ENCODE measurements at regions not wholly inside any gene's neighbourhood (a gene's known extent, or its start where the extent isn't known, plus 50 kb on each side); places are given as distances from the start of the nearest gene placed in this dataset.

DNA sequence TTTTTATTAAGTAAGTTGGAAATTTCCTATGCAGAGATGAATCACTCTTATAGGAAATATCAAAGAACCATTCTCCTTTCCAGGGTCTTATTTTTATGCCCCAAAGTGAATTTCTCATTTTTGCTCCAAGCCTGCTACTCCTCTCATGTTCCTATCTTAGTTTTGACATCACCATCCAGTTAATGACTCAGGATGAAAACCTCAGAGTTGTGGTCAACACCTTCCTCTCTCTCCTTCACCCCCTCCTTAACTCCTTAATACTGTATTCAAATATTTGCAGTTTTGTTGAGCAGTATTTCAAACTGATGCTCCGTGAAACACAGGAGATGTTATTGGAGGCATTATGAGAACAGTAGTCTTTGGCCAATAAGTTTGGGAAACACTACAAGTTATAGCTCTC lies 64.1 kb downstream of the NRN1 start:
- Histone ChIP-seq H3K27me3 (ENCODE audit: insufficient read depth, low read length) (no peaks in the 10 kb centered on the region), H4K20me1 (ENCODE audit: insufficient read depth, low read length) (peaks cover 4% of the 10 kb centered on the region), H3K36me3 (ENCODE audit: insufficient read depth, low read length) (no peaks in the 10 kb centered on the region), H3K27ac (ENCODE audit: low read depth, low read length) (no peak overlapping the region), H2AFZ (ENCODE audit: low read depth, low read length) (no peak overlapping the region), H3K9me3 (ENCODE audit: insufficient read depth, low read depth, low read length) (peaks cover 8% of the 10 kb centered on the region), H3K9ac (ENCODE audit: low read length) (no peak overlapping the region), H3K79me2 (ENCODE audit: insufficient read depth, low read length) (no peaks in the 10 kb centered on the region), H3K4me3 (ENCODE audit: insufficient read depth, low read depth, low read length) (no peak overlapping the region), H3K4me2 (ENCODE audit: low read length) (no peak overlapping the region), H3K4me1 (ENCODE audit: insufficient read depth, low read length) (peaks cover 22% of the 10 kb centered on the region)
- peaks cover 7% of the 10 kb centered on the region for H3K9me3 Mint-ChIP-seq (ENCODE audit: unreplicated experiment)
- FAIRE-seq = peak; percentile 69
- peaks cover 28% of the 10 kb centered on the region for H3K4me1 Mint-ChIP-seq (ENCODE audit: low read depth, unreplicated experiment)
- H3K4me3 Mint-ChIP-seq (ENCODE audit: unreplicated experiment) = no peak overlapping the region
- peak; percentile 82 for DNase-seq (ENCODE audit: low read depth)
- H3K36me3 Mint-ChIP-seq (ENCODE audit: low read depth, unreplicated experiment) = no peaks in the 10 kb centered on the region
- TF ChIP-seq EZH2 (IDR thresholded peaks at IDR 0.05; ENCODE audit: insufficient read depth, low read length) = no peak
- TF ChIP-seq CTCF (IDR thresholded peaks at IDR 0.05; ENCODE audit: insufficient read depth, low read depth, low read length) = no peak
- H3K27me3 Mint-ChIP-seq (ENCODE audit: low read depth, unreplicated experiment) = no peaks in the 10 kb centered on the region
- H3K27ac Mint-ChIP-seq (ENCODE audit: unreplicated experiment) = no peak overlapping the region

DNA sequence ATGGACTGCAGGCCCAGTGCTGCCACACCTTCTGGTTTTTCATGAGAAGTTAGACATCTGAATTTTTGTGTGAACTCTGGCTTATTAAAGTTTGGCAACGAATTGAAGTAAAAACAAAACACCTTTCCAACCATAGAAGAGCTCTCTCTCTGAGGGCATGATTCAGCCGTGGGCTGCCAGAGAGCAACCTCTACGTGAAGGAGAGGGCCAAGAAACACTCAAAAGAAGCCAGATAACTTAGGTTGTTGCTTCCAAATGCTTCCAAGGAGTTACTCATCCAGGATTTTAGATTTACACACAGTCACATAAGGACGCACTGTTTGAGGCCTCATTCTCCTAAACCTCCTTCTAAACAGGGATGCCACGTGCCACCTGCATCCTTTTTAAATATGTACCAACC lies 65.5 kb downstream of the NRN1 start:
- Mint-ChIP-seq H3K4me1 (ENCODE audit: low read depth, unreplicated experiment) (peaks cover 33% of the 10 kb centered on the region), H3K27me3 (ENCODE audit: low read depth, unreplicated experiment) (no peaks in the 10 kb centered on the region), H3K27ac (ENCODE audit: unreplicated experiment) (no peak overlapping the region), H3K9me3 (ENCODE audit: unreplicated experiment) (peaks cover 7% of the 10 kb centered on the region), H3K4me3 (ENCODE audit: unreplicated experiment) (no peak overlapping the region), H3K36me3 (ENCODE audit: low read depth, unreplicated experiment) (no peaks in the 10 kb centered on the region)
- Histone ChIP-seq H3K4me1 (ENCODE audit: insufficient read depth, low read length) (peaks cover 32% of the 10 kb centered on the region), H3K27me3 (ENCODE audit: insufficient read depth, low read length) (no peaks in the 10 kb centered on the region), H3K27ac (ENCODE audit: low read depth, low read length) (no peak overlapping the region), H3K9me3 (ENCODE audit: insufficient read depth, low read depth, low read length) (peaks cover 8% of the 10 kb centered on the region), H3K4me2 (ENCODE audit: low read length) (peak overlapping the region; percentile 59), H4K20me1 (ENCODE audit: insufficient read depth, low read length) (peaks cover 4% of the 10 kb centered on the region), H3K4me3 (ENCODE audit: insufficient read depth, low read depth, low read length) (no peak overlapping the region), H3K79me2 (ENCODE audit: insufficient read depth, low read length) (no peaks in the 10 kb centered on the region), H3K9ac (ENCODE audit: low read length) (no peak overlapping the region), H3K36me3 (ENCODE audit: insufficient read depth, low read length) (no peaks in the 10 kb centered on the region), H2AFZ (ENCODE audit: low read depth, low read length) (no peak overlapping the region)
- DNase-seq (ENCODE audit: low read depth) = peak; percentile 89
- TF ChIP-seq EZH2 (IDR thresholded peaks at IDR 0.05; ENCODE audit: insufficient read depth, low read length) = no peak
- no peak for TF ChIP-seq CTCF (IDR thresholded peaks at IDR 0.05; ENCODE audit: insufficient read depth, low read depth, low read length)
- FAIRE-seq = peak; percentile 74

- TF ChIP-seq CTCF (IDR thresholded peaks at IDR 0.05; ENCODE audit: insufficient read depth, low read depth, low read length) (no peak), EZH2 (IDR thresholded peaks at IDR 0.05; ENCODE audit: insufficient read depth, low read length) (no peak)
- Mint-ChIP-seq H3K9me3 (ENCODE audit: unreplicated experiment) (peaks cover 7% of the 10 kb centered on the region), H3K27ac (ENCODE audit: unreplicated experiment) (no peak overlapping the region), H3K4me3 (ENCODE audit: unreplicated experiment) (no peak overlapping the region), H3K4me1 (ENCODE audit: low read depth, unreplicated experiment) (peaks cover 36% of the 10 kb centered on the region), H3K36me3 (ENCODE audit: low read depth, unreplicated experiment) (no peaks in the 10 kb centered on the region), H3K27me3 (ENCODE audit: low read depth, unreplicated experiment) (peaks cover 2% of the 10 kb centered on the region)
- H3K4me2 ChIP-seq (ENCODE audit: low read length) = no peak overlapping the region
- no peaks in the 10 kb centered on the region for H3K79me2 ChIP-seq (ENCODE audit: insufficient read depth, low read length)
- no peak for FAIRE-seq
- no peak for DNase-seq (ENCODE audit: low read depth)
- H3K4me3 ChIP-seq (ENCODE audit: insufficient read depth, low read depth, low read length) = no peak overlapping the region
- H3K36me3 ChIP-seq (ENCODE audit: insufficient read depth, low read length) = no peaks in the 10 kb centered on the region
- H3K4me1 ChIP-seq (ENCODE audit: insufficient read depth, low read length) = peaks cover 35% of the 10 kb centered on the region
- H4K20me1 ChIP-seq (ENCODE audit: insufficient read depth, low read length) = peaks cover 4% of the 10 kb centered on the region
- H3K9ac ChIP-seq (ENCODE audit: low read length) = no peak overlapping the region
- no peak overlapping the region for H2AFZ ChIP-seq (ENCODE audit: low read depth, low read length)
- H3K27me3 ChIP-seq (ENCODE audit: insufficient read depth, low read length) = no peaks in the 10 kb centered on the region
- H3K27ac ChIP-seq (ENCODE audit: low read depth, low read length) = no peak overlapping the region
- peaks cover 3% of the 10 kb centered on the region for H3K9me3 ChIP-seq (ENCODE audit: insufficient read depth, low read depth, low read length)
These were observed 67.8 kb downstream of the NRN1 start for GRCh38 chr6:5938934-5939333.
